OCI-LY1 (cell line): ENCODE measurements at regions not wholly inside any gene's neighbourhood (a gene's known extent, or its start where the extent isn't known, plus 50 kb on each side); places are given as distances from the start of the nearest gene placed in this dataset.

Experiments
- CTCF ChIP-seq: fragments of 200-600 bp; sonication (generic), shearing (Covaris generic); IDR thresholded peaks from 2 replicates; pipeline ENCODE4 v1.5.1; 2017; ENCODE audit warnings: mild to moderate bottlenecking, antibody characterized with exemption, low read length, moderate library complexity, mixed read lengths
- EZH2 ChIP-seq: fragments of 200-600 bp; sonication (generic), shearing (Covaris generic); IDR thresholded peaks from 2 replicates; pipeline ENCODE4 v1.8.0; 2017; ENCODE audit warnings: borderline replicate concordance, mixed run types, mild to moderate bottlenecking, antibody characterized with exemption, low read length, moderate library complexity, mixed read lengths

GRCh38 chr16:80104401-80104800 lies 436.4 kb upstream of the DYNLRB2 start:
- TF ChIP-seq CTCF (no peak), EZH2 (no peak)
